Hematopoietic multipotent progenitor cell treated with erythropoietin and hydrocortisone succinate and interleukin-3 and kit ligand, for 6 days (in vitro differentiated cells): ENCODE measurements at regions not wholly inside any gene's neighbourhood (a gene's known extent, or its start where the extent isn't known, plus 50 kb on each side); places are given as distances from the start of the nearest gene placed in this dataset.
"Not testable (repeated sequence)": the region's sequence is repeated elsewhere in the genome, so short reads cannot be mapped to it uniquely, and the experiment has no call there.

Experiments used
- DNase-seq: peaks from one replicate; pipeline ENCODE4 v3.0.0-alpha.2; 2015

GRCh38 chr2:210861038-210861665, 304.8 kb downstream of the CPS1 start:
- no peak for DNase-seq

- DNase-seq = no peak
Observed at GRCh38 chr2:210862283-210863065, 306.1 kb downstream of the CPS1 start.

DNA sequence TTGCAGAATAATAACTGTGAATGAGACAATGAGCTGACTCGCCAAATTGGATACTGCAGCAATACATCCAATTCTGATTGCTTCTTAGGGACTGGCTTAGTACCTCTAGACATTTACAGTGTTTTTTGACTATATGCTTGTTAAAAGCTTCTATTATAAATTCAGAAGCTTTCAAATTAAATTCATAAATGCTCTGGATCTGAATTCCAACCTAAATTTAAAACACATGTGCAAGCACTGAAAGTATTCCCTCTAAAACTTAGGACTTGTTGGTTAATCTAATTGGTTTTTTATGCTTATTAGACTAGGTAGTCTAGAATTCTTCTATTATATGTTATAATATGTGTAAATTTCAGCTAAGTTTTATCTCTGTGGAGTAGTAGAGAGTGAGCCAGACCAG, 306.9 kb downstream of the CPS1 start:
- no peak for DNase-seq

DNA sequence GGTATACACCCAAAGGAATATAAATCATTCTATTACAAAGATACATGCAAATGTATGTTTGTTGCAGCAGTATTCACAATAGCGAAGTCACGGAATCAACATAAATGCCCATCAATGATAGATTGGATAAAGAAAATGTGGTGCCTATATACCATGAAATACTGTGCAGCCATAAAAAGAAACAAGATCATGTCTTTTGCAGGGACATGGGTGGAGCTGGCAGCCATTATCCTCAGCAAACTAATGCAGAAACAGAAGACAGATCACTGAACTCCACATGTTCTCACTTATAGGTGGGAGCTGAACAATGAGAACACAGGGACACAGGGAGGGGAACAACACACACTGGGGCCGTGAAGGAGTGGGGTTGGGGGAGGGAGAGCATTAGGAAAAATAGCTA, 315.2 kb downstream of the CPS1 start:
- DNase-seq = not testable (repeated sequence)

DNA sequence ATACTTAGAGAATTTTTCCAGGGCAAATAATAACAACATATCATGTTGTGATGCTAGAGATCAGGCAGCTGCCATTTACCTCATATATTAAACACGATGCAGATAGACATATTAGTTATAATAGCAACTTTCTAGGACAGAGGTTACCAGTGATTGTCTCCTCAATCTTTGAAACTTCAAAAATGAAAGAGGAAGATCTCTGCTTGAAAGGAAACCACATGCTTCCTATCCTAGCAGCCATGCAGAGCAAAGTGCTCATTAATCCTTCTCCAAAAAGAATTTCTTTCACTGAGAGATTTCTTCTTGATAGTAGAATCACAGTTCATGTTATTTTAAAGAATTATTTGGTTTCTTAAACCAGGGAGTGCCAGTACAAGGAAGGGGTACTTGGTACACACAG, 317.2 kb downstream of the CPS1 start:
- no peak for DNase-seq

DNA sequence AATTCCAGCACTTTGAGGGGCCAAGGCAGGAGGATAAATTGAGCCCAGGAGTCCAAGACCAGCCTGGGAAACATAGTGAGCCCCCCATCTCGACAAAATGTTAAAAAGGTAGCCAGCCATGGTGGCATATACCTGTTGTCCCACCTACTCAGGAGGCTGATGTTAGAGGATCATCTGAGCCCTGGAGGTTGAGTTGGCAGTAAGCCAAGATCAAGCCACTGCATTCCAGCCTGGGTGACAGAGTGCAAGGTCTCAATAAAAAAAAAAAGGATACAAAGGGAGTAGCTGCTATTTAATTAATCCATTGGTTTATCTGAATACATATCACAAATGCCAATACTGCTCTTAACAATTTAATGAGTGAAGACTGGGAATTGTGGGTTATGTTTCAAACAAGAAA, 327.8 kb downstream of the CPS1 start:
- DNase-seq = no peak

DNA sequence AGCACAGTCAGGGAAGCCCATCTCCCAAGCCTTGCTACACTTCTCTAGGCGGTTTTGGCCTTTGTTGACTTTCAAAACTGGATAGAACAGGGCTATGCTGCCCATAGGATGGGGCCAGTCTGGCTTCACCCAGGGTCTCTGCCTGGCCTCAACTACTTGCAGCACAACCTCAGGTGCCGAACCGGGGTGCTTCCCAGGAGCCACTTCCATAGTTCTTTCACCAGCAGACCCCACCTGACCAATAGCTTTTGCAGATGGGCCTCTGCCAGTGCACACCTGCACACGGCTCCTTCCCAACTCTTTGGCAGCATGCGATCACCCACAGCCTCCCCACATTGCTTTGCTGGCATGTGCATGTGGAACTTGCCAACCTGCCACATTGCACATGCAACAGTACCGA, 331.6 kb downstream of the CPS1 start:
- DNase-seq = no peak

GRCh38 chr2:210895132-210895531, 338.7 kb downstream of the CPS1 start:
- DNase-seq = no peak

DNA sequence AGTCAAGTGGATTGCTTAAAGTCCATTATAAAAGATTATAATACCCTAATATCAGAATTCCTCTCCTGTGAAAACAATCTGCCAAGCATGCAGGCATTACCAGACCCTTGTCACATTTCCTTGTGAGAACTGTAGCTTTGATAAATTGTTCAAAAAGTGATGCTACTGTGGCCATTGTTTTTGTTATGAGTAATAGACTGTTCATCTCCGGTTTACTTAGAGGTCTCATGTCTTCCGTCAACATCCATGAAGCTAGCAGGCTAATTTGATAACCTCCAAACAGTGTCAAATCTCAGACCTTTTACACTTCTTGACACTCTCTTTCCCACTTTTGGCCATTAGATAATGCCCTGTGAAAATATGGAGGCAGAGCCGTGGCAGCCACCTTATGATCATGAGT, 342.7 kb downstream of the CPS1 start:
- no peak for DNase-seq

- no peak for DNase-seq
Observed at GRCh38 chr2:210901326-210901725, 344.9 kb downstream of the CPS1 start.

DNA sequence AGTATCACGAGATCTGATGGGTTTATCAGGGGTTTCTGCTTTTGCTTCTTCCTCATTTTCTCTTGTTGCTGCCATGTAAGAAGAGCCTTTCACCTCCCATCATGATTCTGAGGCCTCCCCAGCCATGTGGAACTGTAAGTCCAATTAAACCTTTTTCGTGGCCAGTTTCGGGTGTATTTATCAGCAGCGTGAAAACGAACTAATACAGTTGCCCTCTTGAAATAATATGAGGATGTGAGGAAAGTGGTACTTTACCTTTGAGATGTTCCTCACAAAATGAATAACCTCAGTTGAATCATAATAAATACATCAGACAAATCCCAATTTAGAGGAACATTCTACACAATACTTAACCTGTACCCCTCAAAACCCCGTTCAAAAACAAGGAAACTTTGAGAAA, 356.4 kb downstream of the CPS1 start:
- DNase-seq = no peak

GRCh38 chr2:210913461-210913860, 357.1 kb downstream of the CPS1 start:
- no peak for DNase-seq

GRCh38 chr2:210915912-210916311, 359.5 kb downstream of the CPS1 start:
- DNase-seq = no peak

- DNase-seq = no peak
Observed at GRCh38 chr2:210917465-210917864, 361.1 kb downstream of the CPS1 start.

DNA sequence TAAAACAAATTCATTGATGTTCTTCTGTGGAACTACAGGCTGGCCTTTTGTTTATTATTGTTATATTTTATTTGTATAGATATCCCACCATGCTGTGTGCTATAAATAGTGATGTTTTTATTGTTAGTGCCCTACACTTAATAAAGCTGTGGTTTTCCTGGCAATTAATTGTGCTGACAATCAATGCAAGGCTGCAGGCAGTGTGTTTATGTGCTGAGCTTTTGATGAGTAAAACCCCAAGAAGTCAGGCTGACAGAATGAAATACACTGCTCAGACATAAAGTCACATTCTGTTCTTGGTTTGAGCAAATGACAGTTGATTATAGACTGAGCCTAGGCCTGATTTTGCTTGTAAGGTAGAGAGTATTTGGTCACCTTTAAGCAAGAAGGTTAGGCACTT, 362.7 kb downstream of the CPS1 start:
- DNase-seq = no peak

DNA sequence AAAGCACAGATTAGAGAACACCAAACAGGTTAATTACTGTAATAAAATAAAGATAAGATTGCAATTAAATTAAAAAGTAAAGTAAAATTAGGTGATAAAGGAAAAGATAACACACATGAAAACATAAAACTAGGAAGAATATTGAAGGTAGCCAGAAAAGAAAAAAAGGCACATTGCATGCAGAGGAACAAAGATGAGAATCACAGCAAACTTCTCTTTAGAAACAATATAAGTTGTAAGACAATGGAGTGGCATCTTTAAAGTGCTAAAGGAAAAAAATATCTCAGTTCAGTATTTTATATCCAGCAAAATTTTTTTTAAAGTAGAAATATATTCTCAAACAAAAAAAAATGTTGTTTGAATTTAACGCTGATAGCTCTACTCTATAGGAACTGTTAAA, 366.0 kb downstream of the CPS1 start:
- DNase-seq = no peak

DNA sequence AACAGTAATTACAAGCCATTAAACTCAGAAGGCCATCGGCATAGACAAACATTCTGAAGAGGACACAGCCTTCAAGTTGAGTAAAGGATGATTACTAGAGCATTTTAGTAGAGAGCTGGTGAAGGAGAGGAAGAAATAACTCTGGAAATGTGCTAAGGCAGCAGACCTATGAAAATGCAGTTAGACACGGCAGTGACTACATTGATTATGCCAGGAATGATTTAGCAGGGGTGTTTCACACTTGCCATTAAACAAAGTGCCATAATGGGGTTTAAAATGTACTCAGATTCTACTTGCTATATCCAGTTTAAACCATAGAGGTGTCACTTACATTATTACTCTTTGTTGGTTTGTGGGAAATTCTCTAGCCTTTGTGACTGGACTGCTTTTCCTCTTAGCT, 372.3 kb downstream of the CPS1 start:
- no peak for DNase-seq

- DNase-seq = no peak
Observed at GRCh38 chr2:210938228-210938627, 381.8 kb downstream of the CPS1 start.

DNA sequence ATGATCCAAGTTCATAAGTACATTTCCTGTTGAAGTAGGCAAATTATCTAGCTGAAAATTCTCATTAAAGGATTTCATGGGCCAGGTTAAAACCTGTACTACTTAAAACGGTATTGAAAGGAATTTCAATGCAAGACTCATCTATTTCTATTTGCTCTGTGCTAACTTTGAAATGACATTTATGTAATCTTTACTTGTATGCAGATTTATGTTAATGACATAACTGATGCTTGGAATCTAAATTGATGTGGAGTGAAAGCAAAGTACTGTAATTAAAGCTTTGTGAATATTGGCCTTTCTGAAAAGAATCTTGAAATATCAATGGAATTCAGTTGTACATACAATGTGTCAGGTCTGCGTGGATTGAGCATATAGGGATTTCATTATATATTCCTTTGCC, 390.0 kb downstream of the CPS1 start:
- no peak for DNase-seq

- not testable (repeated sequence) for DNase-seq
Observed at GRCh38 chr2:210950434-210951060, 394.1 kb downstream of the CPS1 start.

DNA sequence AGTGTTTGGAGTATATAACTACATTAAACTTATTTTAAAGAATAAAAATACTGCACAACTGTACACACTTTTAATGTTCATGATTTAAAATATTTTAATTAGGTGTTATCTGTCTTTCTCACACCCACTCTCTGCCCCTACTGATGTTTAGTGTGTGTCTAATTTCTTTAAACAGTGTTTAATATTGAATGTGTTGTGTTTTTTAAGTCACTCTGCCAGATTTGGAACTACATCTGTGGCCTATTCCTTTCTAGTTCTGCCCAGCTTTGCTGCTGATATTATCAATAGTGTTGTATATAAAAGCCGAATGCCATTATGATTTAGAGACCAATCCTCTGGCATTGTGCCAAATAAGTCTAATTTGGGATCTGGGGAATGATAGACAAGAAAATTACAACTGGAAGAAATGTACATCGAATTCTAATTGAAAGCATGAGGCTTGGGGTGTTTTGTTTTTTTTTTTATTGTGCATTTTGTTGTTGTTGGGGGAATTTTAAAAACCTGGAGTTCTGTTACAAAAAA, 398.0 kb downstream of the CPS1 start:
- DNase-seq = no peak

DNA sequence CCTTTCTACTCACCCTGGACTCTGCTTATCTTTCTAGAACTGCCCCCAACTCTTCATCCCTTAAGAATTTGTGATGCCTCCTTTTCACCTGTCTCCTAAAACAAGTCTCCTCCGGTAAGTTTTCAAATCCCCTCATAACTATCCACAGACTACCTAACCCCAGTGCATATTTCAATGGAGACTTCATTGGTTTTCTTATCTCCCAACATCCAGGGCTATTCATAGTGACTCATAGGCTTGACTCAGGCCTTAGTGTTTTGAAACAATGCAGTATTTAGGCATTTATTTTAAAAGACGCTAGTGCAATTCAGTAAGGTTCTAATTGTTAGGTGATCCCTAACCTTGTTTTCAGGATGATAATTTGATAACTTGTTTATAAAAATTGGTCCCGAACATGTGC, 399.2 kb downstream of the CPS1 start:
- DNase-seq = no peak

DNA sequence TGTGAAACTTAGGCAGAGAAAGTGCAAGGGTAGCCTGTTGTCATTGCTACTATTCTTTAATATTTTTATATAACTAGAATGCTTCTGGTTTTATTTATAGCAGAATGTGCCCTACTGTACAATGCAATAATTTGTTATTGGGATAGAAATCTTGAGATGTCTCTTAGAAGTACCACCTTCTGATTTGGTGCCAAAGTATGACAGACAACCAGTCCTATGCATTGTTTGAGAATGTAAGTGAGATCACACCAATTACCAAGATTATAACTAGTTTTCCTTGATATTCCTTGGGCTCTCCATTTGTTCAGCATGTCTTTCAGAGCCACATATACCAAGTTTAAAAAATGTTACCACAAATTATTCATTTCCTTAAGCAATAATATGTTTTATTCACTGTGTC, 399.7 kb downstream of the CPS1 start:
- no peak for DNase-seq

DNA sequence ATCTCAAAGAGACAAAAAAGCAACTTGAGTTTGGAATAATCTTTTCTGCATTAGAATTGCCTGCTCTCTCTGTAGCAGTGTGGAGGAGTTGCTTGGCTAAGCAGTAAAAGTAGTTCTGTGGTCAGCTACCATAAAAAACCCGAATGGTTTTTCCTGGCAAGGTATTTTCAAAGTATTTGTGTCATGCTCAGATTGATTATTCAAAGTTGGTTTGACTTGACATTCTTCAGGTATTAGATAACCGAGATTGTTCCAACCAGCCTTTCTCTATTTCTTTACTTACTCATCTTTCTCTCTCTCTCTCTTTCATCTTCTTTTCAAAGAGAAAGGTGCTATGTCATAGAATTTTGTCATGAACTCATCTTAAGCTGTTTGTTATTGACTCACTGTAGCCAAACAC, 404.9 kb downstream of the CPS1 start:
- DNase-seq = no peak
